Glomerular visceral epithelial cell (primary cell): ENCODE measurements at regions not wholly inside any gene's neighbourhood (a gene's known extent, or its start where the extent isn't known, plus 50 kb on each side); places are given as distances from the start of the nearest gene placed in this dataset.
"Not testable (repeated sequence)": the region's sequence is repeated elsewhere in the genome, so short reads cannot be mapped to it uniquely, and the experiment has no call there.

ENCODE experiments used
- DNase-seq: peaks from one replicate; pipeline ENCODE4 v3.0.0-alpha.2; 2016; ENCODE audit errors: extremely low spot score

- no peak for DNase-seq
These were observed 705.5 kb downstream of the IPMK start for GRCh38 chr10:57562211-57562610.

GRCh38 chr10:57551774-57552173 lies 715.9 kb downstream of the IPMK start:
- DNase-seq, result not testable (repeated sequence)

- no peak for DNase-seq
These were observed 732.4 kb downstream of the IPMK start for GRCh38 chr10:57535306-57535705.

- DNase-seq, result no peak
These were observed 754.1 kb downstream of the IPMK start for GRCh38 chr10:57513637-57514036.

GRCh38 chr10:57507788-57508187 lies 759.9 kb downstream of the IPMK start:
- DNase-seq, result no peak

GRCh38 chr10:57506414-57507094 lies 761.1 kb downstream of the IPMK start:
- DNase-seq, result no peak

- no peak for DNase-seq
These were observed 773.2 kb downstream of the IPMK start for GRCh38 chr10:57494486-57494885.

GRCh38 chr10:57482259-57482658 lies 785.4 kb downstream of the IPMK start:
- no peak for DNase-seq

- no peak for DNase-seq
These were observed 794.7 kb downstream of the IPMK start for GRCh38 chr10:57472823-57473619.

GRCh38 chr10:57468894-57469432 lies 798.7 kb downstream of the IPMK start:
- DNase-seq, result no peak

GRCh38 chr10:57465155-57465554 lies 802.5 kb downstream of the IPMK start:
- DNase-seq, result no peak

- DNase-seq, result no peak
These were observed 807.2 kb downstream of the IPMK start for GRCh38 chr10:57460540-57460939.

GRCh38 chr10:57457972-57458512 lies 809.7 kb downstream of the IPMK start:
- no peak for DNase-seq

- DNase-seq, result no peak
These were observed 837.3 kb downstream of the IPMK start for GRCh38 chr10:57430376-57430775.

GRCh38 chr10:57420881-57421280 lies 846.8 kb downstream of the IPMK start:
- no peak for DNase-seq

- DNase-seq, result no peak
These were observed 849.2 kb downstream of the IPMK start for GRCh38 chr10:57418476-57418875.

- DNase-seq, result no peak
These were observed 871.8 kb downstream of the IPMK start for GRCh38 chr10:57395923-57396322.

- DNase-seq, result no peak
These were observed 900.3 kb downstream of the IPMK start for GRCh38 chr10:57367412-57367811.

GRCh38 chr10:57362811-57363210 lies 904.9 kb downstream of the IPMK start:
- DNase-seq, result no peak

- DNase-seq, result no peak
These were observed 914.2 kb downstream of the IPMK start for GRCh38 chr10:57353403-57354003.

- no peak for DNase-seq
These were observed 916.6 kb downstream of the IPMK start for GRCh38 chr10:57351076-57351475.

GRCh38 chr10:57341294-57341693 lies 926.4 kb downstream of the IPMK start:
- DNase-seq, result no peak
